IMR-90 (cell line): ENCODE measurements at regions not wholly inside any gene's neighbourhood (a gene's known extent, or its start where the extent isn't known, plus 50 kb on each side); places are given as distances from the start of the nearest gene placed in this dataset.

ENCODE experiments used
- ATAC-seq: fragments of 200-7000 bp; cut with Tn5 transposase; 2 replicates; pipeline ENCODE4 v1.9.1; 2020; ENCODE audit warnings: low read depth, mild to moderate bottlenecking, moderate library complexity
- BruUV-seq: library from RNA; stranded (reverse); fragments of 400-500 nt; replicated peaks from 2 replicates; lab custom pipeline; 2021; lab: Mats Ljungman, UMichigan
- CTCF ChIA-PET: fragments of 300-600 bp; formaldehyde crosslinking; extraction: SDS; loops from one replicate; lab custom pipeline; 2021; ENCODE audit warnings: antibody characterized with exemption; lab: Yijun Ruan, JAX
- POLR2A ChIA-PET: fragments of 300-600 bp; sonication (Branson Sonifier 250); formaldehyde crosslinking; loops from one replicate; lab custom pipeline; 2022; ENCODE audit warnings: antibody characterized with exemption; ENCODE audit not compliant: unreplicated experiment; lab: Charles Lee
- DNase-seq: peaks from one replicate; pipeline ENCODE4 v3.0.0; 2013
- H2AFZ ChIP-seq: replicated peaks from 2 replicates; pipeline ENCODE3; 2013; ENCODE audit warnings: low read length, mild to moderate bottlenecking; ENCODE audit not compliant: poor library complexity
- H2AK5ac ChIP-seq: 2 replicates; pipeline ENCODE4 v1.6.1; 2013; ENCODE audit warnings: low read depth, low read length, inconsistent platforms
- H2AK9ac ChIP-seq: replicated peaks from 2 replicates; pipeline ENCODE3; 2013; ENCODE audit warnings: mild to moderate bottlenecking, low read depth, low read length, moderate library complexity; ENCODE audit not compliant: poor library complexity
- H2BK120ac ChIP-seq: 2 replicates; pipeline ENCODE4 v1.6.1; 2013; ENCODE audit warnings: low read depth, low read length, inconsistent platforms
- H2BK15ac ChIP-seq: 3 replicates; pipeline ENCODE4 v1.6.1; 2013; ENCODE audit warnings: low read depth, low read length, inconsistent platforms
- H2BK20ac ChIP-seq: 2 replicates; pipeline ENCODE4 v1.6.1; 2013; ENCODE audit warnings: low read depth, mild to moderate bottlenecking, inconsistent platforms, low read length, moderate library complexity
- H2BK5ac ChIP-seq: 2 replicates; pipeline ENCODE4 v1.6.1; 2013; ENCODE audit warnings: mild to moderate bottlenecking, low read depth, low read length, inconsistent platforms; ENCODE audit not compliant: poor library complexity, severe bottlenecking
- H3K14ac ChIP-seq: replicated peaks from 2 replicates; pipeline ENCODE4 v1.6.1; 2013; ENCODE audit warnings: low read depth, low read length, inconsistent platforms
- H3K18ac ChIP-seq: 2 replicates; pipeline ENCODE4 v1.6.1; 2013; ENCODE audit warnings: low read depth, low read length, control low read depth
- H3K23ac ChIP-seq: 2 replicates; pipeline ENCODE4 v1.6.1; 2013; ENCODE audit warnings: low read depth, low read length, inconsistent platforms
- H3K27ac ChIP-seq: 2 replicates; pipeline ENCODE4 v1.5.1; 2013; ENCODE audit warnings: mild to moderate bottlenecking, control low read depth, low read length; ENCODE audit not compliant: insufficient read depth
- H3K27me3 ChIP-seq: 2 replicates; pipeline ENCODE4 v1.6.1; 2013; ENCODE audit warnings: low read length; ENCODE audit not compliant: control insufficient read depth, insufficient read depth
- H3K36me3 ChIP-seq: 2 replicates; pipeline ENCODE4 v1.6.1; 2013; ENCODE audit warnings: low read length, mixed read lengths; ENCODE audit not compliant: control insufficient read depth, insufficient read depth
- H3K4ac ChIP-seq: 2 replicates; pipeline ENCODE4 v1.6.1; 2013; ENCODE audit warnings: low read depth, low read length, inconsistent platforms
- H3K4me1 ChIP-seq: 2 replicates; pipeline ENCODE4 v1.6.1; 2013; ENCODE audit warnings: low read length, mixed read lengths; ENCODE audit not compliant: control insufficient read depth, insufficient read depth
- H3K4me2 ChIP-seq: 2 replicates; pipeline ENCODE4 v1.6.1; 2013; ENCODE audit warnings: low read depth, mild to moderate bottlenecking, control low read depth, low read length, moderate library complexity
- H3K4me3 ChIP-seq: 2 replicates; pipeline ENCODE4 v1.5.1; 2013; ENCODE audit warnings: low read depth, mild to moderate bottlenecking, control low read depth, low read length, moderate library complexity; ENCODE audit not compliant: insufficient read depth
- H3K56ac ChIP-seq: 2 replicates; pipeline ENCODE4 v1.6.1; 2013; ENCODE audit warnings: low read length, inconsistent platforms; ENCODE audit not compliant: insufficient read depth; ENCODE audit errors: extremely low read depth
- H3K79me1 ChIP-seq, 2 experiments: 2 replicates each; pipeline ENCODE4 v1.6.1; 2013; ENCODE audit warnings: low read length in 2 of 2, inconsistent platforms in 1 of 2, low read depth in 1 of 2
- H3K9ac ChIP-seq: 2 replicates; pipeline ENCODE4 v1.6.1; 2013; ENCODE audit warnings: low read depth, low read length, control low read depth
- H3K9me1 ChIP-seq: 2 replicates; pipeline ENCODE4 v1.6.1; 2013; ENCODE audit warnings: low read length, inconsistent platforms; ENCODE audit not compliant: insufficient read depth
- H3K9me3 ChIP-seq: 2 replicates; pipeline ENCODE4 v1.6.1; 2013; ENCODE audit warnings: low read length; ENCODE audit not compliant: control insufficient read depth, insufficient read depth
- H4K20me1 ChIP-seq: 2 replicates; pipeline ENCODE4 v1.6.1; 2013; ENCODE audit warnings: low read length, inconsistent platforms; ENCODE audit not compliant: insufficient read depth
- H4K5ac ChIP-seq: 2 replicates; pipeline ENCODE4 v1.6.1; 2013; ENCODE audit warnings: mild to moderate bottlenecking, low read depth, low read length, control low read depth
- H4K8ac ChIP-seq, 2 experiments: 2 replicates each; pipeline ENCODE4 v1.6.1; 2013; ENCODE audit warnings: low read depth in 2 of 2, low read length in 2 of 2, control low read depth in 1 of 2, inconsistent platforms in 1 of 2
- H4K91ac ChIP-seq: 2 replicates; pipeline ENCODE4 v1.6.1; 2013; ENCODE audit warnings: low read depth, low read length, inconsistent platforms; ENCODE audit not compliant: insufficient read depth
- BHLHE40 ChIP-seq: fragments of 150-350 bp; IDR thresholded peaks from 2 replicates; pipeline ENCODE4 v1.6.1; 2016; ENCODE audit warnings: mild to moderate bottlenecking, low read depth, low read length
- CEBPB ChIP-seq: IDR thresholded peaks from 2 replicates; pipeline ENCODE4 v1.6.1; 2012; ENCODE audit warnings: low read depth, low read length, improper control_type of control experiment
- CHD1 ChIP-seq: IDR thresholded peaks from 2 replicates; pipeline ENCODE4 v1.6.1; 2012; ENCODE audit warnings: low read depth, low read length, improper control_type of control experiment
- MAFK ChIP-seq: IDR thresholded peaks from 2 replicates; pipeline ENCODE4 v1.6.1; 2012; ENCODE audit warnings: low read depth, low read length, improper control_type of control experiment
- MXI1 ChIP-seq: IDR thresholded peaks from 2 replicates; pipeline ENCODE4 v1.6.1; 2012; ENCODE audit warnings: low read depth, mild to moderate bottlenecking, low read length, moderate library complexity, borderline replicate concordance
- NFE2L2 ChIP-seq: fragments of 150-350 bp; IDR thresholded peaks from 2 replicates; pipeline ENCODE4 v1.6.1; 2016; ENCODE audit warnings: low read depth, mild to moderate bottlenecking, low read length
- POLR2A ChIP-seq: IDR thresholded peaks from 2 replicates; pipeline ENCODE4 v1.6.1; 2012; ENCODE audit warnings: mild to moderate bottlenecking, low read depth, low read length
- RAD21 ChIP-seq: IDR thresholded peaks from 2 replicates; pipeline ENCODE4 v1.6.1; 2012; ENCODE audit warnings: low read length, improper control_type of control experiment
- RCOR1 ChIP-seq: IDR thresholded peaks from 2 replicates; pipeline ENCODE4 v1.6.1; 2012; ENCODE audit warnings: mild to moderate bottlenecking, low read length, improper control_type of control experiment; ENCODE audit not compliant: insufficient replicate concordance
- RFX5 ChIP-seq: IDR thresholded peaks from 2 replicates; pipeline ENCODE4 v1.8.0; 2012; ENCODE audit warnings: low read depth, mild to moderate bottlenecking, low read length, moderate library complexity
- USF2 ChIP-seq: fragments of 150-350 bp; IDR thresholded peaks from 2 replicates; pipeline ENCODE4 v1.6.1; 2017; ENCODE audit warnings: mild to moderate bottlenecking, antibody characterized with exemption, low read length, low read depth
- whole genome bisulfite sequencing, 2 experiments: methylation state at CpG; one replicate each; pipeline versions ENCODE4 v1.1.5 to v1.1.7; 2013; ENCODE audit warnings: missing lambda C conversion rate in 2 of 2; ENCODE audit not compliant: insufficient read length in 1 of 2; ENCODE audit errors: extremely low coverage in 2 of 2; 5-methylcytosine and 5-hydroxymethylcytosine counted together
- dilution Hi-C: fragments of 300-500 bp; cut with HindIII; formaldehyde crosslinking; loops from one replicate; pipeline ENCODE4 v1.14.3; 2018; ENCODE audit warnings: low sequenced_read_pairs; ENCODE audit not compliant: unreplicated experiment
- in situ Hi-C: fragments of 300-500 bp; cut with MboI; formaldehyde crosslinking; loops from 3 replicates; pipeline ENCODE4 v1.14.3; 2019; ENCODE audit warnings: low sequenced_read_pairs, inconsistent platforms, mixed read lengths
- intact Hi-C: fragments of 100-400 bp; cut with micrococcal nuclease; formaldehyde crosslinking; loops from 2 replicates; pipeline ENCODE4 v1.10.0; 2022

- in situ Hi-C loops: no loop called here
- H3K36me3 ChIP-seq: no peaks in the 10 kb centered on the region
- intact Hi-C loops: no loop called here
- DNase-seq (no peak), ATAC-seq (no peak)
- no peak overlapping the region for H2AK5ac ChIP-seq
- H4K91ac ChIP-seq: no peak overlapping the region
- BruUV-seq: no TSS peak
- H3K9me1 ChIP-seq: no peaks in the 10 kb centered on the region; the same call in 1 of the 2 replicates
- peak overlapping the region; percentile 40; the same call in 1 of the 2 replicates for H3K18ac ChIP-seq
- H3K4me2 ChIP-seq: no peak overlapping the region
- no peak overlapping the region for H3K27ac ChIP-seq
- no peak overlapping the region for H2BK20ac ChIP-seq
- H3K23ac ChIP-seq: no peak overlapping the region; the same call in 1 of the 2 replicates
- no peaks in the 10 kb centered on the region for H3K27me3 ChIP-seq
- no peak overlapping the region for H2BK5ac ChIP-seq
- ChIA-PET POLR2A (no interaction called here), CTCF (no interaction called here)
- no CpG with 5 or more reads among the region's 1 CpG for WGBS, 2 experiments
- peak overlapping the region; percentile 23; the same call in 1 of the 2 replicates for H3K4ac ChIP-seq
- peaks cover 23% of the 10 kb centered on the region for H3K4me1 ChIP-seq
- H3K9me3 ChIP-seq: no peaks in the 10 kb centered on the region
- no peak overlapping the region for H2AFZ ChIP-seq
- TF ChIP-seq MAFK: no peak
- TF ChIP-seq CHD1: no peak
- TF ChIP-seq NFE2L2: no peak
- no peak for TF ChIP-seq MXI1
- no peak for TF ChIP-seq BHLHE40
- no peak for TF ChIP-seq CEBPB
- no peak for TF ChIP-seq RAD21
- no peak for TF ChIP-seq USF2
- TF ChIP-seq POLR2A: no peak
- no peak for TF ChIP-seq RFX5
- TF ChIP-seq RCOR1: no peak
- H3K14ac ChIP-seq: no peak overlapping the region; the same call in 1 of the 2 replicates
- peak overlapping the region; percentile 42; the same call in 2 of the 3 replicates for H2BK15ac ChIP-seq
- no peak overlapping the region for H3K56ac ChIP-seq
- H4K5ac ChIP-seq: no peak overlapping the region
- no peak overlapping the region for H2AK9ac ChIP-seq
- H3K9ac ChIP-seq: no peak overlapping the region
- no peaks in the 10 kb centered on the region for H4K20me1 ChIP-seq
- H4K8ac ChIP-seq: no peak overlapping the region
- dilution Hi-C loops: no loop called here
- no peak overlapping the region for H3K4me3 ChIP-seq
- H3K79me1 ChIP-seq: peaks cover 0 to 7% of the 10 kb centered on the region in 2 experiments; a peak in 2 of 4 replicates
- H2BK120ac ChIP-seq: peak overlapping the region; percentile 12; the same call in 1 of the 2 replicates
Measured at GRCh38 chr12:65598688-65599087, 225.6 kb upstream of the HMGA2 start.
